ENCODE measurements at regions not wholly inside any gene's neighbourhood (a gene's known extent, or its start where the extent isn't known, plus 50 kb on each side); places are given as distances from the start of the nearest gene placed in this dataset.

DNA sequence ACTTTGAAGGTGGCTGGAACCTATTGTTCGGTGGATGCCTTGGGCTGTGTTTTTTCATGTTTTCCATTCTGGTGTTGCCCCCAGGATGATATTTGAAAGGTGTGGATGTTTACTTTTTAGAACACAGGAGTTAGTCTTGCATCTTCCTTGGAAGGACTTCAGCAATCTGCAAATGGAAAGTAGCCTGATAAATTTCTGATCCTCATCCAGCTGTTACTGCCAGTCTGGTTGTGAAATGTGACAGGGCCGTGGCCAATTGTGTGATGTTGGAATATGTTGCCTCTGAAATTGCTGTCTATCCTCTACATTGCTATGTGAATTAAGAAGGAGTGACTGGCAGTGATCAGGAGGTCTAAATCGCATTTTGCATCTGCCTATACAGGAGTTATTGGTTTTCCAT is 382.5 kb upstream of the C2CD4B start:
- no peak for DNase-seq (ENCODE audit: low read depth)

DNA sequence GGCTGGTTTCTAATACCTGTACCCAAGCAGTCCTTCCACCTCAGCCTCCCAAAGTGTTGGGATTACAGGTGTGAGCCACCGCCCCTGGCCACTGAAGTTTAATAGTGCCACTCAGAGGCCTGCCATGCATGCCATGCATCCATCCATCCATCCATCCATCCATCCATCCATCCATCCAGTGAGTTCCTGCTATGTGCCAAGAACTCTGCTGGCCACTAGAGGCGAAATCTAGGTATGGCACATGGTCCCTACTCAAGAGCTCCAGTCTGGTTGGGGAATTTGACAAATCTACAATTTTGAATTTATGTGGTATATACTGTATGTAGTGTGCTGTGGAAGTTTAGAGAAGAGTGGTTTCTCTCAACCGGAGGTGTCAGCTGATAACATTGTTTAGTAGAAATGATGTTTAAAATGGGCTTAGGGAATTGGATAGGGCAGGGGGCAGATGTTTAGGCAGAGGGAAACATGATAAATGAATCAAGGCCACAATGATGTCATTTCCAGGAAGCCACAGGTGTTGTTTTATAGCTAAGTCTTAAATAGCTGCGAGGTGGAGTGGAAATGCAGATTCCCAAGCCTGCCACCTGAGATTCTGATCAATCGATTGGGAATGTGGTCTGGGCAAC is 384.4 kb upstream of the C2CD4B start:
- no peak for DNase-seq (ENCODE audit: low read depth)

DNA sequence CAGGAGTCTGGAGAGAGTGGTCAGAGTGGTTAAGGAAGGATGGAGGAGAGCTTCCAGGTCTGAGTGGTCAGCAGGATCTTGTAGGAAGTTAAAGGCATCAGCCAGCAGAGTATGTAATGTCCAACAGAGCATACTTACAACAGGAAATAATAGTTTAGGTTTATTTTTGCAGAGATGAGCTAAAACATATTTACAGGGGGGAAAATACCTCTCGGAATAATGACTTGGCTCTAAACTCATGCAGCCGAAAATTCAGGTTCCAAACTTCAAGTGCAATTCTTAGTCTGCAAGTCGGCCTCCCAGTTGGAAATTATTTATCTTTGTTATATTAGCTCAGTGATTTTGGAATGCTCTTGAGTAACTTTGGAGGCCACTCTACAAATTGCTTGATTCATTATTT is 385.0 kb upstream of the C2CD4B start:
- no peak for DNase-seq (ENCODE audit: low read depth)

DNA sequence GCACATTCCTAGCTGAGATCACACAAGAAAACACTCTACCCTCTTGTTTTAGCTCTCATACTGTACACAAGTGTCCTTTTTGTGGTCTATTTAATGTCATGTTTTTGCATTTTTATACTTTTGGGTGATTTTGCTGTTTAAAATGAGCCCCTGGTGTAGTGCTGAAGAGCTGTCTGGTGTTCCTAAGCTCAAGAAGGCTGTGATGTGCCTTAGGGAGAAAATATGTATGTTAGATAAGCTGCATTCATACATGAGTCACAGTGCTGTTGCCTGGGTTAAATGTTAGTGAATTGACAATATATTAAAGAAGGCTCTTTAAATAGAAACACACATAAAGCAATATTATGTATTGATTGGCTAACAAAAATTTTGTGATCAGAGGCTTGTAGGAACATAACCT is 387.4 kb upstream of the C2CD4B start:
- no peak for DNase-seq (ENCODE audit: low read depth)

DNA sequence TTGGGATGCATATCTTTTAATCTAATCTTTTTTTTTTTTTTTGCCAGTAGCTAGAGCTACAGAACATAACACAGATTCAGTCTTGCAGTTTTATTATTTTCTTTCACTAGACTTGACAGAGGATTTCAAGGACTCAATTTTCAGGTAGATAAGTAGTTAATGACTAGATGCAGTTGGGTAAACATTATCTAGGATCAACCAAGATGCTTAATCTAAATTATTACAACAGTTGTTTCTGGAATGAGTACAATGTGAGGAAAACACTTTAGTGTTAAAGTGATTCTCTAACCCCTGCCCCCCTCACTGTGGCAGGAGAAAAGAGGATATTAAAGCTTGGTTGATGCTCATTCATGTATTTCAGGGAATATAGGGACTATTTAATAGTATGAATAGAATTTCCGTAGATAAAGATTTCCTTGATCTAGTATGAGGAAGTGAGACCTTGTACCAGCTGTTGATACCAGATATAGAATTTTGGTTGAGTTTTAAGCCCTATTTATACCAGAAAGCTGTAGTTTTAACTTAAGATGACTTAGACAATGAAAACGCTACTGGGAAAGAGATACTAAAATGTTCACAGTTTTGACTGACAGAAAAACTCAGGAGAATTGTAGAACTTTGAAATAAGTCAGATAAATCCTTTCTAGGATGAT is 389.0 kb upstream of the C2CD4B start:
- DNase-seq (ENCODE audit: low read depth) = no peak

DNA sequence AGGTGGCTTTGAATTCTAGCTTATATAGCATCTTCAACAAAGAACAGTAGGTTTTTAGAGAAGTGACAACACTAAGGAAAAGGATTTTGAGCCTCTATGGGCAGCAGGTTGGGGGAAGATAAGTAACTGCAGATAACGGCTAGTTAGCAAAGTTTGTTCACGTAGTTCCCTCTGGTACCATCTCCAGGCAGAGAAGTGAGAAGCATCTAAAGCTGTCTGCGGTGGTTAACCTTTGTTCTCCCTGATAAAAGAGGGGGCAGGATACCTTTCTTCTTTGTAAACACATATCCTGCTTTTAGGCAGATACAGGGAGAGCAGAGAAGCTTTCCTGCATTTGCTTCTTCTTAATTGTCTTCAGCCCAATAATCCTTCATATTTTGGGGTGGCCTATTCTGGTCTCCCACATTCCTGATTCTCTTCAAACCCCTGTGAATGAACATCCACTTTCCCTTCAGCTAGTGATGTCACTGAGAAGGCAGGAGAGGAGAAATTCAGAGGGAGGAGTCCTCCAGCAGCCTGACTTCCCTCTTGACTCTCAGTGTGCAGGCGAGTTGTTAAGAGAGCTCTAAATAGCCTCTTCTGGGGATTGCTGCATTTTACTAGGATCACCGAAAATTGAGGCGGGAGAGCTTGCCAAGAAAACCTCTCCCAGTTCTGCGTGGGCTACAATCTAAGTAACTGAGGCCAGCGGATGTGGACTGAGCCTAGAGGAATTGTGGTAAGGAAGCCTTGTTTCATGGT is 393.7 kb upstream of the C2CD4B start:
- DNase-seq (ENCODE audit: low read depth) = no peak

DNA sequence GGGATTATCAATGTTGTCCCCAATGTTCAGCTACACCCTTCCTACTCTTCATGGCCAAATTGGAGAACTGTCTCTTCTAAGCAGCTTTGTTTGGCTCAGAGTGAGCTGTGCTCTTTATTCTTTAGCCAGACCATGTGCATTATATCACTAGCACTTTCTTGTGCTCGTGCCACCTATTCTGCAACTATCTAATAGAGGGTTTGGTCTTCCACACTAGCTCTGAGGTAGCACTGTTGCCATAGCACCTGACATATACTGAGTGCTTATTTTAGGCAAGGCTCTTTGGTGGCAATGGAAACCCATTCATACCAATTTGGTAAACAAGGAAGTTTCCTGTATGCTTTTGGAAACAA is 394.3 kb upstream of the C2CD4B start:
- DNase-seq (ENCODE audit: low read depth) = no peak

DNA sequence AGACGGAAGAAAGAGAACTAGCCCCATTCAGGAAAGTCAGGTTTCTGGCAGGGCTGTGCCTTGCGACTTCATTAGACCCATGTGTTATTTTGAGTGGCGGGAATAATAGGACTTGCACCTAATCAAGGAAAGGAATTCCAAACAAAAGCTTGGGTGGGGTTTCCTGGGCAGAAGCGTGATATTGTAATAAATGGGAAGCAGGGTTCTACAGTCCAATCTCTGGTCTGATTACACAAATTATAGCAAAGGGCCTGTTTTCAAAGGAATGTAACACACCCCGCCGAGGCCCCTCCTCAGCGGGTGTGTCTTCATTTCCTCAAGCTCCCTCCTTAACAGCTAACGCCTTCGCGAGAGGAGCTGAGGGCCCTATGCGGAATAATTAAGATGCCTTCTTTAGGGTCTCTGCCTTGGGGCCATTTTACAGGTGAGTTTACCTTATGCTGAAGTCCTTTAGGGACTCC is 396.0 kb upstream of the C2CD4B start:
- no peak for DNase-seq (ENCODE audit: low read depth)

DNA sequence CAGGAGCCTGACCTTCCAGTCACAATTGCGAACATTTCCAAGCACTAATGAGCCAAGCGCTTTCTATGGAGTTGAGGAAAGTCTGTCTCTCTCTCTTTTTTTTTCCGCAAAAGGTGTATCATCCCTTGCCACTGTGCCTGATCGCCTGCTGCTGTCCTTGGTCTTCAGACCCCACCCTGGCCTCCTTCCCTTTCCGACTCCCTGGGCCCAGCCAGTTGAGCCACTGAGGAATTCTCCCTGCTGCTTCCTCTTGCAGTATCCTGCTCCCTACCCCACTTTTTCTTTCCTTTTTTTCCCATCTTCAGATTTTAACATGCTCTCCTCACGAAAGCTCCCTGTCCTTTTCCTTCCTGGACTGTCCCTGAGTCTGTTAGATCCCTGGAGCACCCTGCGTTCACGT is 396.5 kb upstream of the C2CD4B start:
- no peak for DNase-seq (ENCODE audit: low read depth)

DNA sequence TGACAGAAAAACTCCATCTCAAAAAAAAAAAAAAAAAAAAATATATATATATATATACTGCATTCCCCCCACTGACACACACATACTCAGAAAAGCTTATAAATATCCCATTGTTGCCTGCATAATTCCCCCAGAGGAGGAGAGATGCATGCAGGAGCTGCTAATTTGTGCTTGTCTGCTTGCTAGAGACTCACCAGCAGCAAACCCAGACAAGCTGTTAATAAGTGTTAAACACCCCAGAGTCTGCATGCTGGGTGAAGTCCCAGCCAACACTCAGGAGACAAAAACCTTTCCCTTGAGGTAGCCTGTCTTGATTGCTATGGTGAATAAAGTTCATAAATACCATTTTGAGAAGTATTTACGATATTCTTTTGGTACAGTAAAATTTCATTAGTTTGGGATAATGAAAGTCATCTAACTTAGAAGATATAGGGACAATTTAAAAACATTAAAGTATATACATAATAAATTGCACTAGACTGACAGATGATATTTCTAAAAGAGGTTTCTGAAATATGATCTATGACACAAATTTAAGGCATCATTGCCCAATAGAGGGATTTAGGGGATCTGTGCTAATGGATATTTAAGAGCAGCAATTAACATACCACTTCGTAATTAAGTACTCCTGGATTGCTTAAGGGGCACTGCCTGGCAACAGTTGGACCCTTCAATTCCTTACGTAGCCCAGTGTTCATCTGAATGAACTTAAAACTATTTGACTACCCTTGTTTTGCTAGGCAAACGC is 400.0 kb upstream of the C2CD4B start:
- no peak for DNase-seq (ENCODE audit: low read depth)

DNA sequence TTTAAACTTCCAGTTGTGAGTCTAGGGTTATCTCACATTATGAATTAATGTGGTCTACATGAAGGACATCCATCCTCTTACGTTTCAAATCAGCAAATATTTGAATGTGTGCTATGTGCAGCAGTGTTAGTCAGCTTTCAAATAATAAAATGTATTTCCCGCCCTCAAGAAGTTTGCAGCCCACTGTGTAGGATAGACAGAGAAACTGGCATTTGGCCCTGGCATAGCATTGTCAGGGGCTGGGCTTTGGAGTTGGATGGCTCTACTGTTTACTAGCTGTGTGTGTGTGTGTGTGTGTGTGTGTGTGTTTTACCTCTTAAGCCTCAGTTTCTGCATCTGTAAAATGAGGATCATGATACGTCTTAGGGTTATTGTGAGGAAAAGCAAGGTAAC is 400.5 kb upstream of the C2CD4B start:
- no peak for DNase-seq (ENCODE audit: low read depth)

DNA sequence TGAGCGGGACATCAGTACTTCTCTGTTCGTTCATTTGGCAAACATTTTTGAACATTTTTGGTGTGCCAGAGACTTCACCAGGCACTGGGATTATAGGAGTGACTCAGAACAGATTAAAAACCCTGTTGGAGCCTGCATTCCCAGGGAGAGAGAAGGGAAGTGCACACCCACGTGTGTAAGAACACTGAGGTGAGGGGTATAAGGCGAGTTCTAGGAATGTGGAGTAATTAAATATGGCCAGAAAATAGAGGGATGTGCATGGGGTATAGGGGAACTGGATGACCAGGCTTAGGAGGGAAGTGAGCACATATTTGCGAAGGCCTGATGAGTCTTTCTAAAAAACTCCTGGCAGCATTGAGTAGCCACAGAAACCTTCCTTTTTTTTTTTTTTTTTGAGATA is 401.2 kb upstream of the C2CD4B start:
- no peak for DNase-seq (ENCODE audit: low read depth)

DNA sequence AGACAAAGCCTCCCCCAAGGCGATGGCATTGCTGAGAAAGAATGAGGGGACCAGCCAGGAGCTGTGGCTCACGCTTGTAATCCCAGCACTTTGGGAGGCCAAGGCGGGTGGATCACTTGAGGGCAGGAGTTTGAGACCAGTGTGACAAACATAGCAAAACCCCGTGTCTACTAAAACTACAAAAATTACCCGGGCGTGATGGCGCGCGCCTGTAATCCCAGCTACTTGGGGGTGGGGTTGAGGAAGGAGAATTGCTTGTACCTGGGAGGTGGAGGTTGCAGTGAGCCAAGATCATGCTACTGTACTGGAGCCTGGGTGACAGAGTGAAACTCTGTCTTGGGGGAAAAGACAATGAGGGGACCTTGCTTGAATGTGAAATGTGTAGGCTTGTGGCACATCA is 402.4 kb upstream of the C2CD4B start:
- DNase-seq (ENCODE audit: low read depth) = no peak

DNA sequence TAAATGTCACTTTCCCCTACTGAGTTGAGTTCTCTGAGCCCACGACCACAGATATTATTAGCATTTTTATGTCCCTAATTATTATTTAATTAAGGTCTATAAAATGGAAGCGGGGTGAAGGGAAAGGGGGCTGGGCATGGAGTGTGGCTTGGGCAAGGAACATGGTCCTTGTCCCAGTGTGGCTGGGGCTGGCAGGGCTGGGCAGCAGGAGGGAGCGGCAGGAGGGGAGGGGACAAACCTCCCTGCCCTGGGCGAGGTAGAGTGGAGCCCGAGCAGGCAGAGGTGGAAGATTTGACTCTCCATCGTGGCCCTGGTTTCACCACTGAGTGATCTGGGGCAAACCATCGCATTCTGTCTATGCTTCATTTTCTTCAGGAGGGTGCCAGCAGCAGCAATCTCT is 402.9 kb upstream of the C2CD4B start:
- no peak for DNase-seq (ENCODE audit: low read depth)

DNA sequence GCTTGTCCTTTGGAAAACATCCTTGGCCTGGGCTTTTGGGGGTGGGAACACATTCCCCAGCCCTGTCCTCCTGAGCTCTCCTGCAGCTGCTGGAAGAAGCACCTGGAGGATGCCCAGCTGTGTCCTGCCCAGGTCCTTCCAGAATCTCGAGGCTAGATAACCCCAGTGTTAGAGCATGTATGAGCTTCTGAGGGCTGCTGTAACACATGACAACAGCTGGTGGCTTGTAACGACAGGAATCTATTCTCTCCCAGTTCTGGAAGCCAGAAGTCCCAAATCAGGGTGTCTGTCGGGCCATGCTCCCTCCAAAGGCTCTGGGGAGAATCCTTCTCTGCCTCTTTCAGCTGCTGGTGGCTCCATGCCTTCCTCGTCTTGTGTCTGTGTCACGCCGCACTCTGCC is 403.6 kb upstream of the C2CD4B start:
- no peak for DNase-seq (ENCODE audit: low read depth)

DNA sequence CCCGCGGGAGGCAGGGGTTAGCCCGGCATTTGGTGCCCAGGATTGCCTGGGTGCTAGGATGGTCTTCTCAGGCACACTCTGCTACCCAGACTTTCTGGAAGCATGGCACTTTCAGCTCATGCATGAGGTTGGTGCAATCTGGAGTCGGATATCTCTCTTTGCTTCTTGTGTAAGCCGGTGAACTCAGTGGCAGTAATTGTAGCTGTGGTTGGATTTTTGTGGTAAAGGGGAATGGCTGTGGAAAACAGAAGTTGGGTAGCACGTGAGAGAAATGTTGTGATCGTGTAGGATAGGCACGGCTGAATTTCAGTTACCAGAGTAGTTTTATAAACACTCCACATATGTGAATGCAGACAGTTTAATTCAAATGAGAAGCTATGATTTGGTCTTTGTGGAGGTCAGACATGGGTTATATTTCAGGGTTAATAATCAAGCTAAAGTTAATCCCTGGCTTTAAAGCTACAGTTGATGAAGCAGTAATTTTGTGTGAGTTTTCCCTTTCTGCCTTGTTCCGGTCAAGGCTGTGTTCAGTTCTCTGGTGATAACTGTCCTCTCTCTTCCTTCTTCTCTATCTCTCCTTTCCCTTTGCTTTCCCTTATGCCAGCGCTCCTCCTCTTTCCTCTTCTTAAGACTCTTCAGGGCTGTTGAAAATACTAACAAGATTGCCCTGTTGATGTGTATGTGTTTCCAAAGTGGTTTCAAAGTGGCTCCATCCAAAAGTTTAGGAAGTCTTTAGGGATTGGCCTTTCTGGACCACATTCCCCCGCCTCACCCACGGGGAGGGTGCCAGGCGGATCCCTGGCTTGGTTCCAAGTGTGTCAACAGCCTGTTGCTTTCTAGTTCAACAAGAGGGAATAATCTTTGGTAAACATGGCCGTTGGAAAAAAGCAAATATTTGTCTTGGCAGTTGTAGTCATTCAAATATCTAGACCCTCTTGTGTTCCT is 404.6 kb upstream of the C2CD4B start:
- DNase-seq (ENCODE audit: low read depth) = no peak

DNA sequence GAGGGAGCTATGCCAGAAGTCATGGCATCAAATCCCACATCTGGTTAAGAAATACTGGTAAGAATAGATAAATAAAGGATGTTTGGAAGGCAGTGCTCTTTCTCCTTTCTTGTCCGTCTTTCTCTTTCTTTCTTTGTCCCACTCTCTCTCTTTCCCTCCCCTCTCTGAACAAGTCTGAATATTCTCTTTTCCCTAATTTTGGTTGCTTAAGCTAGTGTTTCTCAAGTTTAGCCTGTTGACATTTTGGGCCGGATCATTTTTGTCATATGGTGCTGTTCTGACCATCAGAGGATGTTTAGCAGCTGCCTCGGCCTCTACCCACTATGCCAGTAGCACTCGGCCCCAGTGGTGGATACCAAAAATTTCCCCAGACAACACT is 405.3 kb upstream of the C2CD4B start:
- no peak for DNase-seq (ENCODE audit: low read depth)

DNA sequence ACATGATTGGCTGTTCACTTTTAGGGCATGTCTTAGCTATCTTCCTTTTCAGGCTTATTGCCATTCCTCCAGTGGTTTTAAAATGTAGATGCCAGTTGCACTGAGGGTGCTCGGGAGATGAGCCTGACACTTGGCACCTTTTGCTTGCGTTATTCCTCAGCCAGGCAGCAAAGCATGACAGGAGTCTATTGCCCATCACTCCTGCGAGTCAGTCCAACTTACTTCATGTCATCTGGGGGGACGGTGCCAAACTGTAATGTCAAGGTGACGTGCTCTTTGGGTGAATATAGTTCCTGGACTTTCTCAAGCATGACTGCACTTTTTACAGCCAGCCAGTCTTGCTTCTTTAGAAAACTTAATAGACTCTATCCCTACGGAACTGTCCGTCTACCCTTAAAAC is 406.0 kb upstream of the C2CD4B start:
- DNase-seq (ENCODE audit: low read depth) = no peak

DNA sequence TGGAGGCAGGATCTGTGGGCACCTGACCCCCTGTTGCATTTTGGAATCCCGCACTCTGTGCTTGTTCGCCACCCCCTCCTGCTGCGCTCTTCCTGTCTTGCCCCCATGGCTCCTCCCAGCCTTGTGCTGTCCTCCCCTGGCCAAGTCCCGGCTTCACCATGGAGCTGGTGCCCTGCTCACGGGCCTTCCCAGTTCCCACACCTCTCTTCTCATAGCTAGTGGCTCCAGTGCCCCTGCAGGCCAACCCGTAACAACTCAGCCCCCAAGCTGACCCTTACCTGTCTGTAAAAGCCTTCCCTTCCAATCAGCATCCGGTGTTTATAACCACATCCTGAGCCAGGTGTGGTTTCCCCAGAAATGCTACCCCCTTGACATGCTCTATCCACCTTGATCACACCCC is 407.7 kb upstream of the C2CD4B start:
- DNase-seq (ENCODE audit: low read depth) = no peak

DNA sequence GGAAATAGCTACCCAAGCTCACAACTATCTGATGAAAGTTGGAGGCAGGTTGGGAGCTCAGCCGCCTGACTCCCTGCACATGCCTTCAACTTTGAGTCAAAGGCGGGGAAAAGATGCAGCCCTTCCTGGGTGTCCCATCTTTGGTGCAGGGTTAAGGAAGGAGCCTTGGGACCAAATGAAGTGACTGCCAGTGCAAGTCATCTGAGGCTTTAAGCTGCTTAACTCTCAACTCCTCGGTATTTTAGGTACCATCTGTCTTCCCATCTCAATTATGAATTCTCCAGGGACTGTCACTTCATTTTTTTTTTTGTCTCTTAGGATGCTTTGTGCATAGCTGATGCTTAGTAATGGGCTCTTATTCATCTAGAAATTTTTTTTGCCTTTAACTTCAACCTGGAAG is 408.8 kb upstream of the C2CD4B start:
- DNase-seq (ENCODE audit: low read depth) = no peak

DNA sequence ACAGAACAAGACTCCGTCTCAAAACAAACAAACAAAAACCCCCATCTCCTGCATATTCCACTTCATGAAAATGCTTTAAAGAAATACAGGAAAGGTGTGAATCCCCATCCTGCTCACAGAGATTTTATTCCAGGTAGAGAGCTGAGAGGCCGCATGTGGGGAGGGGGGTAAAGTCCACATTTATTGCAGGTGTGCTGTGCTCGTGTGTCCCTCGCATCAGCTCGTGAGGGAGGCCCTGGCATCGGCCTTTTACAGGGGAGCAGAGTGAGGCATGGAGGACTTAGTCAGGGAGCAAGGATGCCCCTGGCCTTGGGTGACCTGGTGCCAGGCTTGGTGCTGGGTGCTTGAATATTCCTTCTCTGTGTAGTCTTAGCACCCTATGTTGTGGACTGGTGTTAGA is 413.5 kb upstream of the C2CD4B start:
- no peak for DNase-seq (ENCODE audit: low read depth)

DNA sequence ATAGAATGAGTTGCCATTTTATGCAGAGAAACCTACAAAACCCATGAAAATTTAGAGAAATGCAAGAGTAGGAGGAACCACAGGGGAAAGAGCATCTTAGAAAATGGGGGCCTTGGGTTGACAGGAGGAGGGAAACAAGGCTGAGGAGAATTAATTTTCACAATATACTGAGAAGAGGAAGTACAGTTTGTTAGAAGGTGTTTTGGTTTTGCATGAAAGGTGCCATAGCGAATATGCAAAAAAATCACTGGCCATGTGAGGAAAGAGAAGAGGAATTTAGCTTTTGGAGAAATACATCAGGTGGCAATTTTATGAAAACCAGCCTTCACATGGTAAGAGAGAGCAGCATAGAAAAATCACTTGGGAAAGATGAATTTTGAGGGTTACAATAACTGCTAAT is 413.9 kb upstream of the C2CD4B start:
- DNase-seq (ENCODE audit: low read depth) = no peak

Data from stimulated activated CD8-positive, alpha-beta memory T cell treated with anti-CD3 and anti-CD28 coated beads, Interleukin-12 subunit alpha, Interleukin-12 subunit beta, amount 100 ng/mL, for 1 hour (primary cell).